SK-N-SH (cell line): ENCODE measurements at regions not wholly inside any gene's neighbourhood (a gene's known extent, or its start where the extent isn't known, plus 50 kb on each side); places are given as distances from the start of the nearest gene placed in this dataset.

Source experiments
- ELF1 ChIP-seq: IDR thresholded peaks from 2 replicates; pipeline ENCODE4 v1.4.0; 2012
- EP300 ChIP-seq, 2 experiments: IDR thresholded peaks; 2 replicates each; pipeline versions ENCODE4 v1.4.0 to v1.6.1; 2012; ENCODE audit warnings: borderline replicate concordance in 1 of 2, low read depth in 1 of 2, low read length in 1 of 2
- EZH2phosphoT487 ChIP-seq: fragments of 200-600 bp; sonication (generic); IDR thresholded peaks from 2 replicates; pipeline ENCODE4 v1.6.1; 2017; ENCODE audit warnings: low read depth, mixed run types, mild to moderate bottlenecking, antibody characterized with exemption, moderate library complexity, borderline replicate concordance
- FOSL2 ChIP-seq: IDR thresholded peaks from 2 replicates; pipeline ENCODE4 v1.4.0; 2012; ENCODE audit warnings: low read depth, mild to moderate bottlenecking, moderate library complexity, borderline replicate concordance
- GABPA ChIP-seq: IDR thresholded peaks from 2 replicates; pipeline ENCODE4 v1.4.0; 2012; ENCODE audit warnings: low read depth, mild to moderate bottlenecking
- MEF2A ChIP-seq: IDR thresholded peaks from 2 replicates; pipeline ENCODE4 v1.4.0; 2012; ENCODE audit warnings: low read depth, borderline replicate concordance
- NRF1 ChIP-seq: IDR thresholded peaks from 2 replicates; pipeline ENCODE4 v1.6.1; 2012; ENCODE audit warnings: low read depth, mild to moderate bottlenecking, low read length
- POLR2AphosphoS5 ChIP-seq: IDR thresholded peaks from 2 replicates; pipeline ENCODE4 v1.6.1; 2012; ENCODE audit warnings: low read depth, low read length
- RAD21 ChIP-seq: IDR thresholded peaks from 2 replicates; pipeline ENCODE4 v1.6.1; 2012; ENCODE audit warnings: mild to moderate bottlenecking, low read length
- RFX5 ChIP-seq: IDR thresholded peaks from 2 replicates; pipeline ENCODE4 v1.6.1; 2012; ENCODE audit warnings: mild to moderate bottlenecking, improper control_type of control experiment, low read length
- TF ChIP-seq, protein P1 (sequence below): IDR thresholded peaks from 2 replicates; pipeline ENCODE4 v1.6.1; 2012; ENCODE audit warnings: mild to moderate bottlenecking, low read depth, low read length, moderate library complexity
- TF ChIP-seq, protein P2 (sequence below): fragments of 200-600 bp; sonication (generic); IDR thresholded peaks from 2 replicates; pipeline ENCODE4 v1.6.1; 2017; ENCODE audit warnings: antibody characterized with exemption, mild to moderate bottlenecking, moderate library complexity
- TF ChIP-seq, protein P3 (sequence below): fragments of 150-350 bp; IDR thresholded peaks from 2 replicates; pipeline ENCODE4 v1.6.1; 2016; ENCODE audit warnings: mild to moderate bottlenecking, low read depth, low read length
- TF ChIP-seq, protein P4 (sequence below): IDR thresholded peaks from 2 replicates; pipeline ENCODE4 v1.4.0; 2012; ENCODE audit warnings: low read depth

DNA sequence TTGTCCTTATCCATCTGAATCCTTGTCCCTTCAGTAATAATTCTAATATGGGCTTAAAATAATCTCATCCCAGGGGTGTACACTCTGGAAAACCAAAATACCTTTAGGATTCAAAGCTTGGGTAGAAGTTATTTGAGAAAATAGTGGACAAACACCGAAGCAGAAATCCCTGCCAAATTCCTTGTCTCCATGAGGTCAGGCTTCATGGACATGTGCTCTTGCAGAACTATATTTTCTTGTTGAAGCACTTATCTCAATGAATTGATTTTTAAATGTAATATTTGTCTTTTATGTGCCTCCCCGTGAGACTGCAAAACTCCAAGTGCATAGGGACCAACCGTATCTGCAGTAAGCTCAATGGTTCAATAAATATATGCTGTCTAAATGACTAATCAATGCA is 1153.3 kb upstream of the AUTS2 start:
- TF ChIP-seq, protein P1, sequence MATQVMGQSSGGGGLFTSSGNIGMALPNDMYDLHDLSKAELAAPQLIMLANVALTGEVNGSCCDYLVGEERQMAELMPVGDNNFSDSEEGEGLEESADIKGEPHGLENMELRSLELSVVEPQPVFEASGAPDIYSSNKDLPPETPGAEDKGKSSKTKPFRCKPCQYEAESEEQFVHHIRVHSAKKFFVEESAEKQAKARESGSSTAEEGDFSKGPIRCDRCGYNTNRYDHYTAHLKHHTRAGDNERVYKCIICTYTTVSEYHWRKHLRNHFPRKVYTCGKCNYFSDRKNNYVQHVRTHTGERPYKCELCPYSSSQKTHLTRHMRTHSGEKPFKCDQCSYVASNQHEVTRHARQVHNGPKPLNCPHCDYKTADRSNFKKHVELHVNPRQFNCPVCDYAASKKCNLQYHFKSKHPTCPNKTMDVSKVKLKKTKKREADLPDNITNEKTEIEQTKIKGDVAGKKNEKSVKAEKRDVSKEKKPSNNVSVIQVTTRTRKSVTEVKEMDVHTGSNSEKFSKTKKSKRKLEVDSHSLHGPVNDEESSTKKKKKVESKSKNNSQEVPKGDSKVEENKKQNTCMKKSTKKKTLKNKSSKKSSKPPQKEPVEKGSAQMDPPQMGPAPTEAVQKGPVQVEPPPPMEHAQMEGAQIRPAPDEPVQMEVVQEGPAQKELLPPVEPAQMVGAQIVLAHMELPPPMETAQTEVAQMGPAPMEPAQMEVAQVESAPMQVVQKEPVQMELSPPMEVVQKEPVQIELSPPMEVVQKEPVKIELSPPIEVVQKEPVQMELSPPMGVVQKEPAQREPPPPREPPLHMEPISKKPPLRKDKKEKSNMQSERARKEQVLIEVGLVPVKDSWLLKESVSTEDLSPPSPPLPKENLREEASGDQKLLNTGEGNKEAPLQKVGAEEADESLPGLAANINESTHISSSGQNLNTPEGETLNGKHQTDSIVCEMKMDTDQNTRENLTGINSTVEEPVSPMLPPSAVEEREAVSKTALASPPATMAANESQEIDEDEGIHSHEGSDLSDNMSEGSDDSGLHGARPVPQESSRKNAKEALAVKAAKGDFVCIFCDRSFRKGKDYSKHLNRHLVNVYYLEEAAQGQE, result no peak
- TF ChIP-seq, protein P2, sequence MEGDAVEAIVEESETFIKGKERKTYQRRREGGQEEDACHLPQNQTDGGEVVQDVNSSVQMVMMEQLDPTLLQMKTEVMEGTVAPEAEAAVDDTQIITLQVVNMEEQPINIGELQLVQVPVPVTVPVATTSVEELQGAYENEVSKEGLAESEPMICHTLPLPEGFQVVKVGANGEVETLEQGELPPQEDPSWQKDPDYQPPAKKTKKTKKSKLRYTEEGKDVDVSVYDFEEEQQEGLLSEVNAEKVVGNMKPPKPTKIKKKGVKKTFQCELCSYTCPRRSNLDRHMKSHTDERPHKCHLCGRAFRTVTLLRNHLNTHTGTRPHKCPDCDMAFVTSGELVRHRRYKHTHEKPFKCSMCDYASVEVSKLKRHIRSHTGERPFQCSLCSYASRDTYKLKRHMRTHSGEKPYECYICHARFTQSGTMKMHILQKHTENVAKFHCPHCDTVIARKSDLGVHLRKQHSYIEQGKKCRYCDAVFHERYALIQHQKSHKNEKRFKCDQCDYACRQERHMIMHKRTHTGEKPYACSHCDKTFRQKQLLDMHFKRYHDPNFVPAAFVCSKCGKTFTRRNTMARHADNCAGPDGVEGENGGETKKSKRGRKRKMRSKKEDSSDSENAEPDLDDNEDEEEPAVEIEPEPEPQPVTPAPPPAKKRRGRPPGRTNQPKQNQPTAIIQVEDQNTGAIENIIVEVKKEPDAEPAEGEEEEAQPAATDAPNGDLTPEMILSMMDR, result no peak
- TF ChIP-seq FOSL2 (no peak), POLR2AphosphoS5 (no peak), EP300 (IDR thresholded peaks at IDR 0.05; ENCODE audit: borderline replicate concordance in 1 of 2, low read depth in 1 of 2, low read length in 1 of 2) (no peak), GABPA (no peak), ELF1 (no peak), RAD21 (no peak), MEF2A (no peak), RFX5 (no peak), NRF1 (no peak), EZH2phosphoT487 (no peak)
- TF ChIP-seq, protein P3, sequence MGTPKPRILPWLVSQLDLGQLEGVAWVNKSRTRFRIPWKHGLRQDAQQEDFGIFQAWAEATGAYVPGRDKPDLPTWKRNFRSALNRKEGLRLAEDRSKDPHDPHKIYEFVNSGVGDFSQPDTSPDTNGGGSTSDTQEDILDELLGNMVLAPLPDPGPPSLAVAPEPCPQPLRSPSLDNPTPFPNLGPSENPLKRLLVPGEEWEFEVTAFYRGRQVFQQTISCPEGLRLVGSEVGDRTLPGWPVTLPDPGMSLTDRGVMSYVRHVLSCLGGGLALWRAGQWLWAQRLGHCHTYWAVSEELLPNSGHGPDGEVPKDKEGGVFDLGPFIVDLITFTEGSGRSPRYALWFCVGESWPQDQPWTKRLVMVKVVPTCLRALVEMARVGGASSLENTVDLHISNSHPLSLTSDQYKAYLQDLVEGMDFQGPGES, result no peak
- TF ChIP-seq, protein P4, sequence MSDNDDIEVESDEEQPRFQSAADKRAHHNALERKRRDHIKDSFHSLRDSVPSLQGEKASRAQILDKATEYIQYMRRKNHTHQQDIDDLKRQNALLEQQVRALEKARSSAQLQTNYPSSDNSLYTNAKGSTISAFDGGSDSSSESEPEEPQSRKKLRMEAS, result no peak
